HFF-Myc (cell line): ENCODE measurements at regions not wholly inside any gene's neighbourhood (a gene's known extent, or its start where the extent isn't known, plus 50 kb on each side); places are given as distances from the start of the nearest gene placed in this dataset.

Experiments used
- DNase-seq: peaks from one replicate; pipeline ENCODE4 v3.0.0-alpha.2; 2011; ENCODE audit warnings: low read depth; ENCODE audit errors: extremely low read depth
- H3K4me3 ChIP-seq: replicated peaks from 2 replicates; pipeline ENCODE4 v1.5.1; 2011; ENCODE audit warnings: low read depth, mild to moderate bottlenecking, control low read depth, low read length
- TF ChIP-seq, protein P1 (sequence below): IDR thresholded peaks from 2 replicates; pipeline ENCODE4 v1.5.1; 2012; ENCODE audit warnings: mild to moderate bottlenecking, low read depth, low read length, control low read depth; ENCODE audit errors: missing control alignments

DNA sequence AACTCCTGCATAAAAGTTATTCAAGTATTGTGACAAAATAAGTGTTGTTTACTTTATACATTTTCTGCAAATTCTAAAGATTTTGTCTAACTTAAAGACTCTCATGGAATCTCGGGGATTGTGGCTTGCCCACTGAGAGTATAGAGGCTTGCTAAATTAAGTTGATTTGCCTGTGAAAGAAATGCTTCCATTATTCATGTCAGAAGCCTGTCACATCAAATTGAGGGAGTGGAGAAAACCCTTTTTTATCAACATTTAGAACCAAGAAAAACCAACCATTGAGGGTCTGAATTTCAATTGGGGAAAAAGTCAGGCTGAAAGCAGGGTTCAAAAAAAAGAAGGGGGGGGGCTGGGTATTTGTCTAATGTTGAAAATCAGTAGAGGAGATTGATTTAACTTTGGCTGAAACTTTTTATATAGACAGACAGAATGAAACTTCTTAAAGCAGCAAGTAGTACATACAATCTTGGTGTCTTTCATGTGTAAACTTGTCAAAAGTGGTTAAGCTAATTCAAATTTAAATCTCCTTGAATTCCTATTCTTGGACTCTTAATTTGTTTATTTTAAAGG lies 144.8 kb upstream of the CXorf66 start:
- TF ChIP-seq, protein P1, sequence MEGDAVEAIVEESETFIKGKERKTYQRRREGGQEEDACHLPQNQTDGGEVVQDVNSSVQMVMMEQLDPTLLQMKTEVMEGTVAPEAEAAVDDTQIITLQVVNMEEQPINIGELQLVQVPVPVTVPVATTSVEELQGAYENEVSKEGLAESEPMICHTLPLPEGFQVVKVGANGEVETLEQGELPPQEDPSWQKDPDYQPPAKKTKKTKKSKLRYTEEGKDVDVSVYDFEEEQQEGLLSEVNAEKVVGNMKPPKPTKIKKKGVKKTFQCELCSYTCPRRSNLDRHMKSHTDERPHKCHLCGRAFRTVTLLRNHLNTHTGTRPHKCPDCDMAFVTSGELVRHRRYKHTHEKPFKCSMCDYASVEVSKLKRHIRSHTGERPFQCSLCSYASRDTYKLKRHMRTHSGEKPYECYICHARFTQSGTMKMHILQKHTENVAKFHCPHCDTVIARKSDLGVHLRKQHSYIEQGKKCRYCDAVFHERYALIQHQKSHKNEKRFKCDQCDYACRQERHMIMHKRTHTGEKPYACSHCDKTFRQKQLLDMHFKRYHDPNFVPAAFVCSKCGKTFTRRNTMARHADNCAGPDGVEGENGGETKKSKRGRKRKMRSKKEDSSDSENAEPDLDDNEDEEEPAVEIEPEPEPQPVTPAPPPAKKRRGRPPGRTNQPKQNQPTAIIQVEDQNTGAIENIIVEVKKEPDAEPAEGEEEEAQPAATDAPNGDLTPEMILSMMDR = no peak
- H3K4me3 ChIP-seq = no peak overlapping the region
- DNase-seq = no peak

DNA sequence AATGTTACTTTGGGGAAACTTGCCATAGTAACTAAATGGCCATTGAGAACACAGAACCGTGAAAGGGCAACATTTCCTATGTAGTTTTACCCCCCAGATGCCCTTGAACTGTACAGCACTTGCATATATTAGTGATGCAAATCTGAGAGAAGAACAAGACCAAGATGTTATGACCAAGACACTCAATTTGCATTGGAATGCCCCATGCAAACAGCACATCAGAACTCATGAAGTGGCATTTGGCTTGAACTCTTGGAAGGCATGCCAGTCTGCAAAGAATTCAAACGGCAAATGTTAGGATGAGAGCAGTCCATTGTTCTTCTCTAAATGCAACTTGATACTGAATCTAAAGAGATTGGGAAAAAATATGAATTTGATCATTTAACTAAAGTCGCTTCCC lies 139.4 kb upstream of the CXorf66 start:
- TF ChIP-seq, protein P1 = no peak
- no peak for DNase-seq
- no peak overlapping the region for H3K4me3 ChIP-seq

DNA sequence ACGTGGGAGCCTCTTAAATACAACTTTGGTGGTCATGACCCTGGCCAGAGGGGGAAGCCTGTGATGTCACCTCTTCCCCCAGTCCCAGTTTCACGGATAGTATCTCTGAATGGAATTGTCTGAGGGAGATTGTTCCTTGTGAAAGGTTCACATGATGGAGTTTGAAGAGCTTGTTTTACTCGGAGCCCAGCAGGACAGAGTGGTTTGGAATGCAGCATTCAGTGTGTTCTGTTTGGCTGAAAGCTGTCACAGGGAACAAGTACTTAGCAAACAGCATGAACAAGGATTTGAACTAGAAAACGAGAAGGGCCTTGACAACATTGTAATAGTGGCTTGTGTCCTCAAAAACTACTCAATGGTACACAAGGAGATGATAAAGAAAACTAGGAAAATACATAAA lies 133.9 kb upstream of the CXorf66 start:
- TF ChIP-seq, protein P1 = no peak
- H3K4me3 ChIP-seq = no peak overlapping the region
- no peak for DNase-seq

DNA sequence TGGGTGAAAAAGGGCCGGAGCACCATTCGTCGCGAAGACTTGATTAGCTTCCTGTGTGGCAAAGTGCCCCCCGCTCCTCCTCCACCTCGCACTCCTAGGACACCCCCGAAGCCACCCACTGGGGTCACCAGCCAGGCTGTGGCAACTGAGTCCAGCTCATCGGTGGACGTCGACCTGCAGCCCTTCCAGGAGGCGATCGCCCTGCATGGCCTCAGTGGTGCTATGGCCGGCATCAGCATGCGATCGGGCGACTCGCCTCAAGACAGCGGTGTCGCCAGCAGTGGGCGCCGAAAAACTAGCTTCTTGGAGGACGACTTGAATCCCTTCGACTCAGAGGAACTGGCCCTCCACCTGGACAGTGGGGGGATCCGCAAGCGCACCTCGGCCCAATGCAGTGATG lies 126.8 kb upstream of the CXorf66 start:
- TF ChIP-seq, protein P1 = no peak
- no peak overlapping the region for H3K4me3 ChIP-seq
- no peak for DNase-seq

DNA sequence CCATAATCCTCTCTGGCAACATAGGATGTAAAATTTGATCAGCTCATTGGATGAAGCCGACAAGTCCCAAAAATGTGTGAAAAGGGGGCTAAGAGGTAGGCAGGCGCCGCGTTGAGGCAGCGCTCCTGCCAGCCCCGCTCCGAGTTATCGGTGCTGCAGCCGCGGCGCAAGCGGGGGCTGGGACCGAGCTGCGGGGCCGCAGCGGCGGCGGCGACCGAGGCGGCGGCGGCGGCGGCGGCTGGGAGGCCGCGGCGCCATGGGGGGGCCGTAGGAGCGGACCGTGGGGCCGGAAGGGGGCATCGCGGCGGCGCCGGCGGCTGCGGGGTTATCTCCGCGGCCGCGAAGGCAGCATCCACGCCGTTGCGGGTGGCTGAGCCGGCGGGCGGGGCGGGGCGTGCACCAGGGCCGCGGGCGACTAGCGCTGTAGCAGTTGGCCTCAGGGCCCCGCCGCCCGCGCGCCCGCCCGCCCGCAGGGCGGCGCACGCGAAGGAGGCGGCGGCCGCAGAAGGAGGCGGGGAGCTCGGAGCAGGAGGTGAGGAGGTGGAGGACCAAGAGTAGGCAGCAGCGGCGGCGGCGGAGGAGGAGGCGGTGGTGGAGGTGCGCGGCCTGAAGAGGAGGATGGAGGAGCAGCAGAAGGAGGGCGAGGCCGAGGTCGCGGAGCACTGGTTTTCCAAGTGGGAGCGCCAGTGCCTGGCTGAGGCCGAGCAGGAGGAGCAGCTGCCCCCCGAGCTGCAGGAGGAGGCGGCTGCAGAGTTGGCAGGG lies 126.0 kb upstream of the CXorf66 start:
- no peak for DNase-seq
- TF ChIP-seq, protein P1 = no peak

DNA sequence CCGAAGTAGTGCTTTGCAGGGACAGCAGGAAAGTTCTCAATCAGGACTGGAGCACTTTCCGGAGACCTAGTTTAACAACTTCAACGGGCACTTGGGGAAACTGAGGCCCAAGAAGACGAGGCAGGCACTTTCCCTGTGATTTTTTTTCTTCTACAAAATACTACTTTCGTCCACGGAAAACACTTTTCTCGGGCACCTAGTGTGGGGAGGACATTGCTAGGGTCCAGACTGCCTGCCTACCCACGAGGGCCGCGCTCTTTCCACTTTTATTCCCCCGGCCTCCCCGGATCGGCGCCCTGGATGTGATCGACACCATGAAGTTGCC lies 125.4 kb upstream of the CXorf66 start:
- TF ChIP-seq, protein P1 = no peak
- no peak overlapping the region for H3K4me3 ChIP-seq
- DNase-seq = no peak

More for the DNA sequence above, 126.0 kb upstream of the CXorf66 start:
- H3K4me3 ChIP-seq = no peak overlapping the region
